ENCODE measurements at regions not wholly inside any gene's neighbourhood (a gene's known extent, or its start where the extent isn't known, plus 50 kb on each side); places are given as distances from the start of the nearest gene placed in this dataset.

GRCh38 chr20:22425344-22426295 lies 158.8 kb downstream of the FOXA2 start:
- Histone ChIP-seq H2BK12ac (ENCODE audit: insufficient read length, low read depth, low read length) (no peak overlapping the region), H3K23me2 (ENCODE audit: insufficient read length, low read depth, low read length, poor library complexity, severe bottlenecking) (no peaks in the 10 kb centered on the region), H3K56ac (ENCODE audit: insufficient read length, low read depth, low read length) (no peak overlapping the region), H3K4me2 (ENCODE audit: insufficient read depth, insufficient read length, low read length) (no peak overlapping the region), H2BK5ac (ENCODE audit: insufficient read length, low read length) (no peak overlapping the region), H4K91ac (ENCODE audit: insufficient read length, low read depth, low read length) (no peak overlapping the region), H3K9me3 (ENCODE audit: control insufficient read depth, low read depth, low read length) (no peaks in the 10 kb centered on the region), H4K20me1 (ENCODE audit: control insufficient read depth, insufficient read depth, insufficient read length) (no peaks in the 10 kb centered on the region), H4K8ac (replicated peaks; ENCODE audit: insufficient read length, low read depth, low read length) (no peak overlapping the region), H2BK15ac (ENCODE audit: low read depth, low read length) (no peak overlapping the region), H3K27ac (ENCODE audit: insufficient read length, low read depth, low read length) (no peak overlapping the region), H3K14ac (ENCODE audit: insufficient read depth, low read length) (no peak overlapping the region), H3K9ac (ENCODE audit: extremely low read depth, insufficient read length, low read length) (no peak overlapping the region), H3K79me1 (ENCODE audit: insufficient read depth, low read depth, low read length, poor library complexity, severe bottlenecking) (no peaks in the 10 kb centered on the region), H2AK5ac (ENCODE audit: insufficient read length, low read length) (no peak overlapping the region), H4K5ac (ENCODE audit: insufficient read length, low read depth, low read length) (no peak overlapping the region), H3T11ph (ENCODE audit: low read length) (no peak overlapping the region), H3K23ac (ENCODE audit: insufficient read length, low read depth, low read length) (no peak overlapping the region), H3K4ac (ENCODE audit: low read depth, low read length) (no peak overlapping the region), H3K18ac (ENCODE audit: insufficient read length, low read depth, low read length) (no peak overlapping the region), H2BK20ac (ENCODE audit: low read depth, low read length, poor library complexity, severe bottlenecking) (no peak overlapping the region), H2AFZ (ENCODE audit: low read length) (no peak overlapping the region), H3K79me2 (ENCODE audit: insufficient read depth, low read length) (no peaks in the 10 kb centered on the region), H3K27me3 (ENCODE audit: insufficient read depth, low read length) (peaks cover 25% of the 10 kb centered on the region), H2BK120ac (ENCODE audit: low read depth, low read length, poor library complexity, severe bottlenecking) (no peak overlapping the region), H3K4me1 (ENCODE audit: insufficient read depth, low read length) (no peaks in the 10 kb centered on the region)
- no peak overlapping the region for H3K27ac Mint-ChIP-seq
- H3K4me1 Mint-ChIP-seq, result peaks cover 15 to 16% of the 10 kb centered on the region in 2 experiments
- DNase-seq, result no peak
- no CpG with 5 or more reads among the region's 5 CpGs for WGBS (ENCODE audit: extremely low coverage, insufficient read length, low lambda C conversion rate)
- H3K9me3 Mint-ChIP-seq, result peaks cover 8 to 10% of the 10 kb centered on the region in 2 experiments; a peak in 3 of 5 replicates
- no peaks in the 10 kb centered on the region; a peak in 1 of 7 replicates for H3K36me3 Mint-ChIP-seq (ENCODE audit: insufficient read depth in 1 of 3, low read depth in 3 of 3)
- peaks cover 97% of the 10 kb centered on the region for H3K27me3 Mint-ChIP-seq (ENCODE audit: low read depth)
- H3K4me3 Mint-ChIP-seq, result no peak overlapping the region
- TF ChIP-seq CTCF (conservative IDR thresholded peaks at IDR 0.05), result no peak

Data from H9 (cell line).